Ovary (tissue), 7 donors: ENCODE measurements at regions not wholly inside any gene's neighbourhood (a gene's known extent, or its start where the extent isn't known, plus 50 kb on each side); places are given as distances from the start of the nearest gene placed in this dataset.
A peak's percentile ranks its signal among the peaks of the same experiment; 100 is the strongest.

ENCODE experiments used
- DNase-seq, 5 donors: peaks; one replicate each; pipeline ENCODE4 v3.0.0-alpha.2; 2019 to 2020
- H3K27ac ChIP-seq, 2 donors: fragments of 200-600 bp; one replicate each; pipeline versions ENCODE4 v1.5.1 to v1.8.0; 2019 to 2022
- H3K27me3 ChIP-seq: fragments of 200-600 bp; one replicate; pipeline ENCODE4 v1.8.0; 2022
- H3K36me3 ChIP-seq: fragments of 200-600 bp; sonication (generic); one replicate; pipeline ENCODE4 v1.5.1; 2019
- H3K4me1 ChIP-seq: one replicate; pipeline ENCODE4 v1.8.1; 2013; ENCODE audit warnings: mild to moderate bottlenecking, moderate library complexity; ENCODE audit not compliant: insufficient read depth
- H3K4me3 ChIP-seq: fragments of 200-600 bp; sonication (generic); one replicate; pipeline ENCODE4 v1.5.1; 2017
- H3K9me3 ChIP-seq, 2 donors: fragments of 200-600 bp in 1 of 2; sonication (generic) in 1 of 2; one replicate each; pipeline versions ENCODE4 v1.5.1 to v1.8.1; 2013 to 2019; ENCODE audit warnings: mild to moderate bottlenecking in 1 of 2, moderate library complexity in 1 of 2
- EP300 ChIP-seq: sonication (generic); formaldehyde crosslinking; IDR thresholded peaks from one replicate; pipeline ENCODE4 v1.6.1; 2017; ENCODE audit warnings: antibody characterized with exemption
- POLR2A ChIP-seq: fragments of 450-650 bp; IDR thresholded peaks from one replicate; pipeline ENCODE4 v1.6.1; 2017; ENCODE audit warnings: antibody characterized with exemption, mild to moderate bottlenecking, moderate library complexity
- WGBS, 3 donors: extraction: QIAGEN DNeasy Blood & Tissue Kit in 1 of 3; methylation state at CpG; one replicate each; pipeline versions ENCODE4 v1.1.5 to v1.1.7; 2013 to 2017; 5-methylcytosine and 5-hydroxymethylcytosine counted together
- intact Hi-C, 4 donors: fragments of 100-400 bp; cut with DNase I; formaldehyde crosslinking; loops; one replicate each; pipeline versions ENCODE4 v1.11.0 to v1.15.1; 2022 to 2023
- TF ChIP-seq, protein P1 (sequence below), 3 donors: fragments of 450-650 bp in 2 of 3; fragments of 200-600 bp in 1 of 3; IDR thresholded peaks; one replicate each; pipeline versions ENCODE4 v1.5.1 to v1.8.0; 2016 to 2022; ENCODE audit warnings: antibody characterized with exemption in 3 of 3, mild to moderate bottlenecking in 1 of 3
- donor health status: DM: no; HTN: no; CAD: no; lungs with moderate emphysema.
- donor health status: DM: no; HTN: no; CAD: no.
- donor health status: Bipolar disorder and iron deficiency.
- donor health status: DM: no; HTN: no; CAD: no.
- donor health status: DM: yes; HTN: yes; CAD: no.

DNA sequence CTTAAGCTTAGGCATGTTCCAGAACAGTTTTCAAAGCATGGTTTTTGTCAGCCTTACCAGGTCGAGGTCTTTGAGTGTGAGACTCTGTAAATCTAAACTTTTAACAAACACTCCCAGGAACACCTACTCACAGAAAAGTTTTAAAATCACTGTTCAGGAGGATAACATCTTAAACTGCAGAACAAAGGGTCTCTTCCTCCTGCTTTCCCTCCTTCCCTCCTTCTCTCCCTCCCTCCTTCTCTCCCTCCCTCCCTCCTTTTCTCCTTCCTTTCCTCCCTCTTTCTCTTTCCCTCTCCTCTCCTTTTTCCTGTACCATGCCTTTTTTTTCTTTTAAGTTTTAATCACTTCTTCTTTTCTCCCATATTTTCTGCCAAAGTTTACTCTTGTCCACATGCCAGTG lies 153.5 kb upstream of the MAF start:
- peaks cover 4% of the 10 kb centered on the region for H3K4me1 ChIP-seq
- no peaks in the 10 kb centered on the region for H3K36me3 ChIP-seq
- intact Hi-C loops: loop anchor here in 1 of 4 donors (10.0 kb wide), 1 partner anchor 149 kb away; the partner anchor contains the start of gene MAF
- DNase-seq: no peak
- no peaks in the 10 kb centered on the region for H3K9me3 ChIP-seq
- 3 to 17% (median 11%) methylated on average over 1 of the region's 1 CpG for WGBS, 3 donors
- TF ChIP-seq EP300 (no peak), POLR2A (no peak)
- TF ChIP-seq, protein P1, sequence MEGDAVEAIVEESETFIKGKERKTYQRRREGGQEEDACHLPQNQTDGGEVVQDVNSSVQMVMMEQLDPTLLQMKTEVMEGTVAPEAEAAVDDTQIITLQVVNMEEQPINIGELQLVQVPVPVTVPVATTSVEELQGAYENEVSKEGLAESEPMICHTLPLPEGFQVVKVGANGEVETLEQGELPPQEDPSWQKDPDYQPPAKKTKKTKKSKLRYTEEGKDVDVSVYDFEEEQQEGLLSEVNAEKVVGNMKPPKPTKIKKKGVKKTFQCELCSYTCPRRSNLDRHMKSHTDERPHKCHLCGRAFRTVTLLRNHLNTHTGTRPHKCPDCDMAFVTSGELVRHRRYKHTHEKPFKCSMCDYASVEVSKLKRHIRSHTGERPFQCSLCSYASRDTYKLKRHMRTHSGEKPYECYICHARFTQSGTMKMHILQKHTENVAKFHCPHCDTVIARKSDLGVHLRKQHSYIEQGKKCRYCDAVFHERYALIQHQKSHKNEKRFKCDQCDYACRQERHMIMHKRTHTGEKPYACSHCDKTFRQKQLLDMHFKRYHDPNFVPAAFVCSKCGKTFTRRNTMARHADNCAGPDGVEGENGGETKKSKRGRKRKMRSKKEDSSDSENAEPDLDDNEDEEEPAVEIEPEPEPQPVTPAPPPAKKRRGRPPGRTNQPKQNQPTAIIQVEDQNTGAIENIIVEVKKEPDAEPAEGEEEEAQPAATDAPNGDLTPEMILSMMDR (IDR thresholded peaks at IDR 0.05): no peak
- H3K27ac ChIP-seq: peak overlapping the region; percentile 30 to 59
- no peak overlapping the region for H3K4me3 ChIP-seq
- no peaks in the 10 kb centered on the region for H3K27me3 ChIP-seq

DNA sequence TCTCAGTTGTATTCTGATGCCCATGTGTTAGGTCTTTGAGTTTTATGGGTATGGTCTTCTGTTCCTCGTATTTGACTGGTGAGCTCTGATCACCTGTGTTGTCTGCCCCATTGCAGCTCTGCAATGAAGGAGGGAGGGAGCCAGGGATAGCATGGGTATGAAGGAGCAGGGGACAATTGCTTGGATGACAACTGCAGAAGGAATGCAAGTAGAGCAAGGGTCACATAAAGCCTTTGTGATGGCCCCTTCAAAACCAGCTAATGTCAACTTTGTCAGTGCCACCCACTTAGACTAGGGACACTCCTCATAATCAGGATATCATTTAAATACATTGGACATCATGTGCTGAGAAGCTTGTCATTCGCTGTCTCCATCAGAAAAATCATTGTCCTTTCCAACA lies 152.7 kb upstream of the MAF start:
- H3K9me3 ChIP-seq: no peaks in the 10 kb centered on the region
- no peaks in the 10 kb centered on the region for H3K36me3 ChIP-seq
- WGBS, 3 donors: 90 to 97% (median 93%) methylated on average over 2 of the region's 2 CpGs
- intact Hi-C loops: loop anchor here in 1 of 4 donors (10.0 kb wide), 1 partner anchor 148 kb away; the partner anchor contains the start of gene MAF
- no peak overlapping the region for H3K4me3 ChIP-seq
- TF ChIP-seq POLR2A (no peak), EP300 (no peak)
- TF ChIP-seq, protein P1 (IDR thresholded peaks at IDR 0.05): no peak
- peaks cover 4% of the 10 kb centered on the region for H3K4me1 ChIP-seq
- no peak overlapping the region for H3K27ac ChIP-seq
- no peak for DNase-seq
- no peaks in the 10 kb centered on the region for H3K27me3 ChIP-seq

DNA sequence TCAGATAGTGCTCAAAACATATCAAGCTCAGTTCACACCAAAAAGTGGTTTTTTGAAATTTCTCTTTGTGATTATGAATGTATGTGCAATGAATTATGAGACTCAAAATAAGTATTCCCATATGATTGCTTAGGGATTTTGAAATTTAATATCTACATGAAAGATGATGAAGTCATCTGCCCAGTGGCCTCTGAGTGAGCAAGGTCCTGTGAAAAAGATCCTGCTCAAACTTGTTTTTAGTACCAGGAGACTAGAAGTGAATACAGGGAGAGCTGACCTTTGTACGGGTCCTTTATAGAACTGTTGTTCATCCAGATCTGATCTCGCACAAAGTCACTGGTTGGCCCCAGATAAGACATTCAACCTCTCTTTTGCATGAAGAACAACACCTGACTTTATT lies 151.9 kb upstream of the MAF start:
- TF ChIP-seq EP300 (no peak), POLR2A (no peak)
- TF ChIP-seq, protein P1 (IDR thresholded peaks at IDR 0.05): no peak
- H3K4me3 ChIP-seq: no peak overlapping the region
- no peak overlapping the region for H3K27ac ChIP-seq
- no peaks in the 10 kb centered on the region for H3K36me3 ChIP-seq
- WGBS, 3 donors: 86 to 95% (median 93%) methylated on average over 2 of the region's 2 CpGs
- intact Hi-C loops: loop anchor here in 1 of 4 donors (10.0 kb wide), 1 partner anchor 148 kb away; the partner anchor contains the start of gene MAF
- peaks cover 4% of the 10 kb centered on the region for H3K4me1 ChIP-seq
- no peaks in the 10 kb centered on the region for H3K27me3 ChIP-seq
- no peaks in the 10 kb centered on the region for H3K9me3 ChIP-seq
- DNase-seq: no peak

GRCh38 chr16:79751471-79752184 lies 151.1 kb upstream of the MAF start:
- intact Hi-C loops: loop anchor here in 1 of 4 donors (10.0 kb wide), 1 partner anchor 147 kb away; the partner anchor contains the start of gene MAF
- H3K27ac ChIP-seq: no peak overlapping the region
- DNase-seq: peak; percentile 51 to 77 (median 66)
- TF ChIP-seq, protein P1 (IDR thresholded peaks at IDR 0.05): no peak
- no peak for TF ChIP-seq EP300
- TF ChIP-seq POLR2A: no peak
- 21 to 43% (median 30%) methylated on average over 4 of the region's 4 CpGs for WGBS, 3 donors
- no peaks in the 10 kb centered on the region for H3K36me3 ChIP-seq
- no peaks in the 10 kb centered on the region for H3K27me3 ChIP-seq
- no peaks in the 10 kb centered on the region for H3K9me3 ChIP-seq
- H3K4me3 ChIP-seq: no peak overlapping the region
- peaks cover 4% of the 10 kb centered on the region for H3K4me1 ChIP-seq
